Fibroblast of the aortic adventitia (primary cell): ENCODE measurements at regions not wholly inside any gene's neighbourhood (a gene's known extent, or its start where the extent isn't known, plus 50 kb on each side); places are given as distances from the start of the nearest gene placed in this dataset.
A peak's percentile ranks its signal among the peaks of the same experiment; 100 is the strongest.

Experiments
- DNase-seq: peaks from one replicate; pipeline ENCODE4 v3.0.0-alpha.2; 2010; ENCODE audit warnings: low read depth
- H3K4me3 ChIP-seq: 2 replicates; pipeline ENCODE4 v1.5.1; 2011; ENCODE audit warnings: low read depth, mild to moderate bottlenecking, control low read depth, low read length, moderate library complexity
- CTCF ChIP-seq: IDR thresholded peaks from 2 replicates; pipeline ENCODE4 v1.5.1; 2011; ENCODE audit warnings: mild to moderate bottlenecking, low read length, control low read depth, inconsistent platforms; ENCODE audit not compliant: insufficient read depth

- peak; percentile 15 for DNase-seq
- no peak for TF ChIP-seq CTCF
- no peak overlapping the region for H3K4me3 ChIP-seq
Measured at GRCh38 chr6:101294676-101295075, 98.8 kb upstream of the GRIK2 start.

- no peak for TF ChIP-seq CTCF
- no peak overlapping the region for H3K4me3 ChIP-seq
- DNase-seq: peak; percentile 62
Measured at GRCh38 chr6:101296169-101296960, 97.1 kb upstream of the GRIK2 start.

GRCh38 chr6:101302593-101302992, 90.9 kb upstream of the GRIK2 start:
- no peak for DNase-seq
- TF ChIP-seq CTCF: no peak
- H3K4me3 ChIP-seq: no peak overlapping the region

- no peak for DNase-seq
- TF ChIP-seq CTCF: no peak
- H3K4me3 ChIP-seq: no peak overlapping the region
Measured at GRCh38 chr6:101303495-101303894, 90.0 kb upstream of the GRIK2 start.

- H3K4me3 ChIP-seq: no peak overlapping the region
- DNase-seq: no peak
Measured at GRCh38 chr6:101312652-101313051, 80.9 kb upstream of the GRIK2 start.

GRCh38 chr6:101322921-101323320, 70.6 kb upstream of the GRIK2 start:
- TF ChIP-seq CTCF: no peak
- no peak for DNase-seq
- no peak overlapping the region for H3K4me3 ChIP-seq

More at GRCh38 chr6:101312652-101313051, 80.9 kb upstream of the GRIK2 start:
- no peak for TF ChIP-seq CTCF

GRCh38 chr6:101326411-101326810, 67.1 kb upstream of the GRIK2 start:
- no peak for DNase-seq
- no peak overlapping the region for H3K4me3 ChIP-seq
- TF ChIP-seq CTCF: no peak
